NCI-H82 (cell line): ENCODE measurements at regions not wholly inside any gene's neighbourhood (a gene's known extent, or its start where the extent isn't known, plus 50 kb on each side); places are given as distances from the start of the nearest gene placed in this dataset.

Source experiments
- DNase-seq: peaks from one replicate; lab custom pipeline; 2025; lab: John Stamatoyannopoulos, UW

DNA sequence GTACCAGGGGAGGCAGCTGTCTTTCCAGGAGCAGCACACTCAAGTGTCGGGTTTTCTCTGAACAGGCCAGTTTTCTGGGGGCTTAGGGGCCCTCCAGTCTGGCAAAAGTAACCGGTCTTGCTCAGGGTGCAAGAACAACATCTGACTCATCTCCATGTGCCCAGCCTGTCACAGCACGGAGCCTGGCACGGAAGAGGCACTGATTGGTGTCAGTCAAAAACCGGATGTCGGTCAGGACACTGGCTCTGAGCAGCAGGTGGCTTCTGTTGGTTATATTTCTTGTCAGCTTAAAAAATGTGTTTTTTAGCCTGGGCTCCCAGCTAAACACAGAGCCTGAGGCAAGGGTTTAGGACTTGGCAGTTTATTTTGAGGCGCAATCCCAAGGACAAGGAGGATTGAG lies 139.9 kb downstream of the FBLN2 start:
- no peak for DNase-seq

DNA sequence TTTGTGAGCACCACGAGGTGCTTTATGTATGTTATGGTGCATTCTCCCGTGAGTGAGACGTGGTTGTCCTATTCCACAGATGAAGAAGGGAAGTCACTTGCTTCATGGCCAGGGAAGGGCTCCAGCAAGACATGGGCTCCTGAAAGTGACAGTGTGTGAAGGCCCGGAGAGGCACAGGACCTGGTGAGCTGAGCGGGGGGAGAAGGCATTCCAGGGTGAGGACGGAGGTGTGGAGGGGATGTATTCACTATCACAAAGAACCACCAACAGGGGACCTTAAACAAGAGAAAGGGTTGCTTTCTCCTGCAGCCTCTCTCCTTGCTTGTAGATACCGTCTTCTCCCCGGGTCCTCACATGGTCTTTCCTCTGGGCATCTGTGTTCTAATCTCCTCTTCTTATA lies 139.1 kb downstream of the FBLN2 start:
- DNase-seq, result no peak
